GM12865 (cell line): ENCODE measurements at regions not wholly inside any gene's neighbourhood (a gene's known extent, or its start where the extent isn't known, plus 50 kb on each side); places are given as distances from the start of the nearest gene placed in this dataset.

Experiments
- DNase-seq: peaks from one replicate; pipeline ENCODE4 v3.0.0; 2010; ENCODE audit warnings: low read depth
- H3K4me3 ChIP-seq: 2 replicates; pipeline ENCODE4 v1.5.1; 2011; ENCODE audit warnings: mild to moderate bottlenecking, low read depth, low read length, control low read depth
- CTCF ChIP-seq: IDR thresholded peaks from 2 replicates; pipeline ENCODE4 v1.5.1; 2011; ENCODE audit warnings: low read length, control low read depth, low read depth, inconsistent platforms; ENCODE audit not compliant: insufficient read depth; ENCODE audit errors: missing control alignments

GRCh38 chr6:54586251-54586650 is 260.3 kb upstream of the FAM83B start:
- TF ChIP-seq CTCF: no peak
- H3K4me3 ChIP-seq: no peak overlapping the region
- no peak for DNase-seq

- no peak overlapping the region for H3K4me3 ChIP-seq
- no peak for DNase-seq
- TF ChIP-seq CTCF: no peak
These were observed 259.3 kb upstream of the FAM83B start for GRCh38 chr6:54587277-54587676.

DNA sequence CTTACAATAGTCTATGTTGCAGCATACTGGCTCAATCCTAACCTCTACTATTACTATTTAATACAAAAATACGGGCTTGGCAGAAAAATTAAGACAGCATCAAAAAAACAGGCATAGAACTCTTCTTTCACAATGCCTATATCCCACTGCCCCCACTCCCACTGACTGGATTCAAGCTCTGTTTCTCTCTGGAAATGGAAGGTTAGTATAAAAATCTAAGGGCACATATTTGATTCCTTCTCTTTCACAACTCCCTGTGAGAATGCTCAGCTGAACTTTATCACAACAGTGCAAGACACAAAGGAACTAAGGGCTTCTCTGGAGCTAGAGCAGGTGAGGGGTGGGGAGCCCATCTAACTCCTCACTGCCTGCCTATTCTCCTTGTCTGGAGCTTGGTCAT is 258.4 kb upstream of the FAM83B start:
- no peak for TF ChIP-seq CTCF
- no peak for DNase-seq
- H3K4me3 ChIP-seq: no peak overlapping the region

DNA sequence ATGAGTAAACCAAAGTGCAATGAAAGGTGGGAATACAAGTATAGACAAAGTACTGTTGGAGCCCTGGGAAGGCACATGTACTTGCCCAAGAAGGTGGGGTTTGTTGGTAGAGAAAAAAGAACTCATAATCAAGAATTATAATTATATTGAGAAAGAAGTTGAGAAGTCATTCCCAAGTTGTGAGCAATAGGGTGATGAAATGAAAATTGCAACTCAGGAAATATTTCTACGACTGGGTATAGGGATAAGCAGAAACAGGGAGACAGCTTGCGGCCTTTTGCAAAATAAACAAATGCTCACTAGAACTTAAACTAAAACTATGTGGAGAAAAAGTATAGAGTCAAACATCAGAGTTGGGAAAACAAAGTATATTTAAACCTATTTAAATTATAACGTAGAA is 250.7 kb upstream of the FAM83B start:
- no peak for TF ChIP-seq CTCF
- no peak for DNase-seq
- no peak overlapping the region for H3K4me3 ChIP-seq

DNA sequence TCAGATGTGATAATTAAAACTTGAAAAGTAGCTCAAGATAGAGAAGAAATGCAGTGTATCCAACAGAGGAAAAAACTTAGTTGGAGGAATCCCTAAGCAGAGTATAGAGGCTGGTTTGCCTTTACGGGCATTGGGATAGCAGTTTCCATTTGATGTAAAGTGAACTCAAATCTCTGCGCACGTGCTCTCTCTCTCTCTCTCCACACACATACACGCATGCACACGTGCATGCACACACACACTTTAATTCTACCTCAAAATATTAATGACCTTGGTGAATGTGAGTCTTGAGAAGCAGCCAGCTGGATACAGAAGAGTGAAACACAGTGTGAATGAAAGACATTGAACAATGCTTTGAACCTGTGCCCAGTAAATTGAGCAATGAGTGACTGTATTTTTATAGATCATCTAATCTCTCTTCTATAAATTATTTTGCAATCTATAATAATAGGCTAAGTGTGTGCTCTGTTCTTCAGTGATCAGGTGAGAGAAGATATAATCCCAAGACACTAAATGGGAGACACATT is 247.7 kb upstream of the FAM83B start:
- H3K4me3 ChIP-seq: no peak overlapping the region
- no peak for DNase-seq
- TF ChIP-seq CTCF: no peak

GRCh38 chr6:54601600-54602300 is 244.8 kb upstream of the FAM83B start:
- DNase-seq: no peak

More at GRCh38 chr6:54601600-54602300, 244.8 kb upstream of the FAM83B start:
- H3K4me3 ChIP-seq: no peak overlapping the region
- no peak for TF ChIP-seq CTCF
